ENCODE measurements at regions not wholly inside any gene's neighbourhood (a gene's known extent, or its start where the extent isn't known, plus 50 kb on each side); places are given as distances from the start of the nearest gene placed in this dataset.

GRCh38 chr2:195318440-195319111 is 338.4 kb upstream of the SLC39A10 start:
- H4K20me1 ChIP-seq (ENCODE audit: insufficient read depth, low read length), result no peaks in the 10 kb centered on the region
- H3K9me2 ChIP-seq (ENCODE audit: insufficient read depth, low read length), result no peaks in the 10 kb centered on the region
- no peaks in the 10 kb centered on the region for H3K9me3 ChIP-seq (ENCODE audit: low read length)
- H3K4me3 ChIP-seq (ENCODE audit: low read depth, low read length, poor library complexity, severe bottlenecking), result no peak overlapping the region
- H3K27ac ChIP-seq (ENCODE audit: low read depth, low read length, poor library complexity, severe bottlenecking), result no peak overlapping the region
- no peak for TF ChIP-seq EZH2phosphoT487 (IDR thresholded peaks at IDR 0.05; ENCODE audit: borderline replicate concordance, low read depth, low read length)
- TF ChIP-seq CTCF (conservative IDR thresholded peaks at IDR 0.05; ENCODE audit: low read length), result peak; percentile 96
- H3K4me1 ChIP-seq (ENCODE audit: insufficient read depth, low read length, poor library complexity, severe bottlenecking), result no peaks in the 10 kb centered on the region
- H3K4me2 ChIP-seq (ENCODE audit: low read length), result no peak overlapping the region
- H3K79me2 ChIP-seq (ENCODE audit: insufficient read depth, low read depth, low read length), result no peaks in the 10 kb centered on the region
- no peaks in the 10 kb centered on the region for H3K36me3 ChIP-seq (ENCODE audit: insufficient read depth, low read length)
- no peak overlapping the region for H2AFZ ChIP-seq (ENCODE audit: low read length)
- BruUV-seq (replicated peaks), result no TSS peak
- ChIA-PET POLR2A (interaction anchor here (0.6 kb wide), 1 partner anchor 344 kb away, joined by 3 read pairs; no protein-coding TSS in a partner anchor), CTCF (ENCODE audit: unreplicated experiment) (no interaction called here)
- intact Hi-C loops (cut with micrococcal nuclease; ENCODE audit: unreplicated experiment), result loop anchor here (1.0 to 2.0 kb wide), 2 partner anchors 342 to 748 kb away; no protein-coding TSS in a partner anchor
- peak; percentile 65 for DNase-seq (ENCODE audit: low spot score)

- Histone ChIP-seq H4K20me1 (ENCODE audit: insufficient read depth, low read length) (no peaks in the 10 kb centered on the region), H3K4me2 (ENCODE audit: low read length) (no peak overlapping the region), H3K9me3 (ENCODE audit: low read length) (no peaks in the 10 kb centered on the region), H3K36me3 (ENCODE audit: insufficient read depth, low read length) (no peaks in the 10 kb centered on the region), H3K4me1 (ENCODE audit: insufficient read depth, low read length, poor library complexity, severe bottlenecking) (no peaks in the 10 kb centered on the region), H2AFZ (ENCODE audit: low read length) (no peak overlapping the region), H3K4me3 (ENCODE audit: low read depth, low read length, poor library complexity, severe bottlenecking) (no peak overlapping the region), H3K9me2 (ENCODE audit: insufficient read depth, low read length) (no peaks in the 10 kb centered on the region), H3K27ac (ENCODE audit: low read depth, low read length, poor library complexity, severe bottlenecking) (no peak overlapping the region), H3K79me2 (ENCODE audit: insufficient read depth, low read depth, low read length) (no peaks in the 10 kb centered on the region)
- POLR2A ChIA-PET, result no interaction called here
- intact Hi-C loops (cut with micrococcal nuclease; ENCODE audit: unreplicated experiment), result no loop called here
- no peak for TF ChIP-seq CTCF (conservative IDR thresholded peaks at IDR 0.05; ENCODE audit: low read length)
- TF ChIP-seq EZH2phosphoT487 (IDR thresholded peaks at IDR 0.05; ENCODE audit: borderline replicate concordance, low read depth, low read length), result no peak
- CTCF ChIA-PET (ENCODE audit: unreplicated experiment), result interaction anchor here (0.5 kb wide), 1 partner anchor 18 kb away, joined by 7 read pairs; no protein-coding TSS in a partner anchor
- no peak for DNase-seq (ENCODE audit: low spot score)
- BruUV-seq (replicated peaks), result no TSS peak
Observed at GRCh38 chr2:195317550-195317949, 339.5 kb upstream of the SLC39A10 start.

- ChIA-PET POLR2A (interaction anchor here (2.1 kb wide), 1 partner anchor 9 kb away, joined by 6 read pairs; no protein-coding TSS in a partner anchor), CTCF (ENCODE audit: unreplicated experiment) (no interaction called here)
- Histone ChIP-seq H3K36me3 (ENCODE audit: insufficient read depth, low read length) (no peaks in the 10 kb centered on the region), H3K9me2 (ENCODE audit: insufficient read depth, low read length) (no peaks in the 10 kb centered on the region), H3K9me3 (ENCODE audit: low read length) (no peaks in the 10 kb centered on the region), H3K4me1 (ENCODE audit: insufficient read depth, low read length, poor library complexity, severe bottlenecking) (no peaks in the 10 kb centered on the region), H3K27ac (ENCODE audit: low read depth, low read length, poor library complexity, severe bottlenecking) (no peak overlapping the region), H4K20me1 (ENCODE audit: insufficient read depth, low read length) (no peaks in the 10 kb centered on the region), H3K79me2 (ENCODE audit: insufficient read depth, low read depth, low read length) (no peaks in the 10 kb centered on the region), H3K4me3 (ENCODE audit: low read depth, low read length, poor library complexity, severe bottlenecking) (no peak overlapping the region), H3K4me2 (ENCODE audit: low read length) (no peak overlapping the region), H2AFZ (ENCODE audit: low read length) (no peak overlapping the region)
- BruUV-seq (replicated peaks), result no TSS peak
- TF ChIP-seq CTCF (conservative IDR thresholded peaks at IDR 0.05; ENCODE audit: low read length), result no peak
- TF ChIP-seq EZH2phosphoT487 (IDR thresholded peaks at IDR 0.05; ENCODE audit: borderline replicate concordance, low read depth, low read length), result no peak
- intact Hi-C loops (cut with micrococcal nuclease; ENCODE audit: unreplicated experiment), result no loop called here
- DNase-seq (ENCODE audit: low spot score), result no peak
Observed at GRCh38 chr2:195316486-195316885, 340.5 kb upstream of the SLC39A10 start.
